HG03520 (cell line): ENCODE measurements at regions not wholly inside any gene's neighbourhood (a gene's known extent, or its start where the extent isn't known, plus 50 kb on each side); places are given as distances from the start of the nearest gene placed in this dataset.
A peak's percentile ranks its signal among the peaks of the same experiment; 100 is the strongest.
"Not testable (repeated sequence)": the region's sequence is repeated elsewhere in the genome, so short reads cannot be mapped to it uniquely, and the experiment has no call there.

ENCODE experiments used
- ATAC-seq: cut with Tn5 transposase; IDR thresholded peaks from one replicate; pipeline ENCODE4 v1.9.1; 2021; ENCODE audit warnings: mild to moderate bottlenecking, moderate library complexity; ENCODE audit not compliant: unreplicated experiment

DNA sequence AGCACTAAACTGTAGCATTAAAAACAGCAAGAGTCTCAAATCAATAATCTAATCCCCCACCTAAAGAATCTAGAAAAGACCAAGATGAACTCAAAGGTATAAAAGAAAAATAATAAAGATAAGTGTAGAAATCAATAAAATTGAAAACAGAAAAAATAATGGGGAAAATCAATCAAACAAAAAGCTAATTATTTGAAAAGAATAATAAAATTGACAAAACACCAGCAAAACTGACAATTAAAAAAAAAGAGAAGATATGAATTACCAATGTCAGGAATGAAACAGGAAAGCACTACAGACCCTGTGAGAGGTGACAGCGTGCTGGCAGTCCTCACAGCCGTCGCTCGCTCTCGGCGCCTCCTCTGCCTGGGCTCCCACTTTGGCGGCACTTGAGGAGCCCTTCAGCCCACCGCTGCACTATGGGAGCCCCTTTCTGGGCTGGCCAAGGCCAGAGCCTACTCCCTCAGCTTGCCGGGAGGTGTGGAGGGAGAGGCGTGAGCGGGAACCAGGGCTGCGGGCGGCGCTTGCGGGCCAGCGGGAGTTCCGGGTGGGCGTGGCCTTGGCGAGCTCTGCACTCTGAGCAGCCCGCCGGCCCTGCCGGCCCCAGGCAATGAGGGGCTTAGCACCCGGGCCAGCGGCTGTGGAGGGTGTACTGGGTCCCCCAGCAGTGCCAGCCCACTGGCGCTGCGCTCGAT is 105.3 kb upstream of the HEY2 start:
- not testable (repeated sequence) for ATAC-seq

DNA sequence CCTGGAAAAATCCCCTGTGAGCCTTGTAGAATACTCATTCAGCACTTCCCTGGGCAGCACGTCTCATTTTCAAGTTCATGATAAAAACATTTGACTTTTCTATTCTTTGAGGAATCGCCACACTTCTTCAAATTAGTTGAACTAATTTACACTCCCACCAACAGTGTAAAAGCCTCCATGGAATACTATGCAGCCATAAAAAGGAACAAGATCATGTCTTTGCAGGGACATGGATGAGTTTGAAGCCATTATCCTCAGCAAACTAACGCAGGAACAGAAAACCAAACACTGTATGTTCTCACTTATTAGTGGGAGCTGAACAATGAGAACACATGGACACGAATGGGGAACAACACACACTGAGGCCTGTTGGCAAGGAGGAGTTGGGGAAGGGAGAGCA is 102.0 kb upstream of the HEY2 start:
- ATAC-seq = no peak

DNA sequence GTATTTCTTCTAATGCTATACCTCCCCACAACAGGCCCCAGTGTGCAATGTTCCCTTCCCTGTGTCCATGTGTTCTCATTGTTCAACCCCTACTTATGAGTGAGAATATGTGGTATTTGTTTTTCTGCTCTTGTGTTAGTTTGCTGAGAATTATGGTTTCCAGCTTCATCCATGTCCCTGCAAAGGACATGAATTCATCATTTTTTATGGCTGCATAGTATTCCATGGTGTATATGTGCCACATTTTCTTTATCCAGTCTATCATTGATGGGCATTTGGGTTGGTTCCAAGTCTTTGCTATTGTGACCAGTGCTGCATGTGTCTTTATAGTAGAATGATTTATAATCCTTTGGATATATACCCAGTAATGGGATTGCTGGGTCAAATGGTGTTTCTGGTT is 95.7 kb upstream of the HEY2 start:
- ATAC-seq = not testable (repeated sequence)

GRCh38 chr6:125655511-125655910 is 93.9 kb upstream of the HEY2 start:
- ATAC-seq = no peak

GRCh38 chr6:125656287-125656870 is 93.1 kb upstream of the HEY2 start:
- no peak for ATAC-seq

- no peak for ATAC-seq
Measured at GRCh38 chr6:125658136-125658535, 91.3 kb upstream of the HEY2 start.

- ATAC-seq = no peak
Measured at GRCh38 chr6:125658759-125659431, 90.5 kb upstream of the HEY2 start.

DNA sequence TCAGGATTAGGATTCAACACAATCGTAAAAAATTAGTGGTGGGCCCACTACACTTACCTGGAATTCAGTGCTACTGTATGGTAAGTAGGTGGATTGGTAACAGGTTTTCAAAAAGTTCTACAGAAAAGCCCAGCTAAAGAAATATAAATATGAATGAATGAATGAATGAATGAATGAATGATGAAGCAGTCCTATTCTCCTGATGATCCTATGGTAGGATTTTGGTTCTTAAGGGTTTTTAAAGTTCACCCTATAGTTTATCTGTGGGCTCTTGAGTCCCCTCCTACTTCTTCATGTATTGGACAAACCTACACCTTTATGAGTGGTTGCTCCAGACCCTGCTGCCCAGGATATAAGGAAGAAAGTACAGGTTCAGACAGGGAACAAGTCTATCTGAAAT is 89.5 kb upstream of the HEY2 start:
- no peak for ATAC-seq

DNA sequence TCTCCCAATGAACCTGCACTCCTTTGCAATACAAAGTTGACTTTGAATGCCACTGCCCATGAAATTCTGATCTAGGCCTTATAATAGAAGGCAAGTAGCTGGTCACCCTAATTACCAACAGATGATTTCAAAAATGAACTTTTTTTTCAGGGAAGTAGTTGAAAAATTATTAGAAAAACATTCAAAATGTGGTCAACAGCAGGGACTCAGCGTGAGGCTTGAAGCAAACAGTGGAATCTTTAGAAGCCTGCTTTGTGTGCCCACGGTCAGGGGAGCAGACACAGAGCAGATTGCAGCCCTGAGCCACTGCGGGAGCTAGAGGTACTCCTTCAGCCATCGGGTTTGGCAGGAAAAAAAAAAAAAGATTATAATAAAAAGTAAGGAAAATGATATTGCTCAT is 87.1 kb upstream of the HEY2 start:
- no peak for ATAC-seq

DNA sequence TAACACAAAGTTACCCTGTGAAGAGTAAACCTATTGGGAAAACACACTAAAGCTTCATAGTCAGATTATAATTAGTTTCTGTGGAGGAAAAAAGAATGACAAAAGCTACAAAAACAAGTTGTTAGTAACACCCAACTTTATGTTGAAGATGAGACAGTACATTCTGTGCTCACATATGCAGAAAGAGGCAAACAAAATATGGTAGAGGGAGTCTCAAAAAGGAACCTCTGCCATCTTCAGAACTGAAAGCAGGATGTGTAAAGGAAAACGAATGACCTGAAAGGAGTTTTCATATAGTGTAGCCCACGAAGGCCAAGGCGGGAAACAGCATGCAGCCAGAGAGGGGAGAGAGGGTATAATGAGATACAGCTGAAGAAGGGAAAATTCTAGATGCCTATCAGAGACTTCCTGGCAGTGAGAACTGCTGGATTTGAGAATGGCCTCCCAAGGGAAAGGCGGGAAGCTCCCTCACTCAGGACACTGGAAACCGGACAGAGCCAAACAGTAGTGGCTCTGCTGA is 84.1 kb upstream of the HEY2 start:
- no peak for ATAC-seq

- ATAC-seq = no peak
Measured at GRCh38 chr6:125667326-125667725, 82.1 kb upstream of the HEY2 start.

- no peak for ATAC-seq
Measured at GRCh38 chr6:125668071-125668470, 81.4 kb upstream of the HEY2 start.

GRCh38 chr6:125670568-125670967 is 78.9 kb upstream of the HEY2 start:
- no peak for ATAC-seq

DNA sequence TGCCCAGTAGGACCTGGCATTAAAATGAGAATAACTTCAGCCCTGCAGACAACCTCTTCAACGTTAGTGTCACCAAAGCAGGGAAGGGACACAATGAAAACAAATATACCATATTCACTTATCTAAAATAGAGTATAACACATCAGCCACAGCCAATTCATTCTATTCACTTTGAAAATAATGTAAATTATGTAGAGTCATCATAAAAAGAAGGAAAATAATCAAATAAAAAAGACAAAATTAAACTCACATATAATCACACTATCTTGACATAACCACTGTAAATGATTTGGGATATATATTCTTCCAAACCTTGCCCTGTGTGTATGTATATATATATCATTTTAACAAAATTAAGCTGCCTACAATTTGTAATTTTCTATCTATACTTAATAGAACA is 78.1 kb upstream of the HEY2 start:
- ATAC-seq = no peak

- no peak for ATAC-seq
Measured at GRCh38 chr6:125674230-125674629, 75.2 kb upstream of the HEY2 start.

GRCh38 chr6:125678601-125679000 is 70.8 kb upstream of the HEY2 start:
- no peak for ATAC-seq

DNA sequence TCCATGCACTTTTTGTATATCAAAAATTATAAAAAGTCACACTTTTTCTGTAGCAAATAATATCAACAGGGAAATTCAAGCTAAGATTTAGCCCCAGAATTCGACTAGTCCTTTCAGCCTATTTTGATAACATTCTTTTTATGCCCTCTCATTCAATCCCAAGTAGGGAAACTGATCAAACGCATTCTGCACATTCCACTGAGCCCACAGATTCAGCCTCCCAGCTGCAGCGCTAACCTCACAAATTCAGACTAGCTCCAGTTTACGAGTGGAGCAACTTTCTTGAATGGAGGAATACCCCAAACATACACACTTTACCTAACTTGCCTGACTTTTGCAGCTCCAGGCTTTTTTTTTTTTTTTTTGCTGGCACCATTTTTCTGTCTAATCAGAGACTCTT is 70.3 kb upstream of the HEY2 start:
- no peak for ATAC-seq

DNA sequence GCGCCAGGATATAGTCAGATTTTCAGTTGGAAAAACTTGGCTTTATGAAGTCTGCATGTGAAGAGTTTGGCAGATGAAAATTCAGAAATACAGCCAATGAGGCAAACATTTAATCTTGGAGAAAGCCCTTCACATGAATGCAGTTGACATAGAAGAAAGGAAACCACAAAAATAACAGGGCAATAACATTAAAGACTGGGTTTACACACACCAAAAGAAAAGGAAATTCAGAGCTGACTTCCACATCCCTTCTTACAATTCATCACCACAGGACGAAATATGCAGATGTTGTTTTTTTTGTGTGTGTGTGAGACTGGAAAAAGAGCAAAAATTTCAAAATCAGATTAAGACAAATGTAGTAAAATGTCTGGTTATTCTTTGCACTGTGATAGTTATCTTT is 69.8 kb upstream of the HEY2 start:
- ATAC-seq = no peak

- ATAC-seq = no peak
Measured at GRCh38 chr6:125682939-125683338, 66.5 kb upstream of the HEY2 start.

DNA sequence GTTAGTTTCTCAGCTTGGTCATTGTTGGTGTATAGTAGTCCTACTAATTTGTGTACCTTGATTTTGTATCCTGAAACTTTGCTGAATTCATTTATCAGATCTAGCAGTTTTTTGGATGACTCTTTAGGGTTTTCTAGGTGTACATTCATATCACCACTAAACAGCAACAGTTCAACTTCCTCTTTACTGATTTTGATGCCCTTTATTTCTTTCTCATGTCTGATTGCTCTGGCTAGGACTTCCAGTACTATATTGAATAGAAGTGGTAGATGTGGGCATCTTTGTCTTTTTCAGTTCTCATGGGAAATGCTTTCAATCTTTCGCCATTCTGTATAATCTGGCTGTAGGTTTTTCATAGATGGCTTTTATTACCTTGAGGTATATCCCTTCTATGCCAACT is 61.3 kb upstream of the HEY2 start:
- peak; percentile 48 for ATAC-seq

- ATAC-seq = no peak
Measured at GRCh38 chr6:125693480-125693879, 56.0 kb upstream of the HEY2 start.

DNA sequence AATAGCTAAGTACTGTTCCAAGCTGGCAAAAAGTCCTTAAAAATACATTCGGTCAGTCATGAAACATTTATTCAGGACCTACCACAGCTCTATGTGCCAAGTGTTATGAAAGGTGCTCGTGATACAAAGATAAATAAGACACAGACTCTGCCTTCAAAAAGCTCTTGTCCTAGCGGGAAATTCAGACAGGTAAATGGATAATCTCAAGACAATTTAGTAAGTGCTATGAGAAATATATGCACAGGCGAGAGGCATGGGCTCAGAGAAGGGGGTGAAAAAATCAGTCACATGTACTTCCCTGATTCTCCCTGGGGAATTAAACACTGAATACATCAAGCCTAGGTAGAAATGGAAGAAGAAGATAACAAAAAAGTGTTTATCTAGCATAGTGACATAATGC is 49.8 kb upstream of the HEY2 start:
- no peak for ATAC-seq
